NCI-H226 (cell line): ENCODE measurements at regions not wholly inside any gene's neighbourhood (a gene's known extent, or its start where the extent isn't known, plus 50 kb on each side); places are given as distances from the start of the nearest gene placed in this dataset.
"Not testable (repeated sequence)": the region's sequence is repeated elsewhere in the genome, so short reads cannot be mapped to it uniquely, and the experiment has no call there.

Experiments
- DNase-seq: peaks from one replicate; pipeline ENCODE4 v3.0.0-alpha.2; 2015

DNA sequence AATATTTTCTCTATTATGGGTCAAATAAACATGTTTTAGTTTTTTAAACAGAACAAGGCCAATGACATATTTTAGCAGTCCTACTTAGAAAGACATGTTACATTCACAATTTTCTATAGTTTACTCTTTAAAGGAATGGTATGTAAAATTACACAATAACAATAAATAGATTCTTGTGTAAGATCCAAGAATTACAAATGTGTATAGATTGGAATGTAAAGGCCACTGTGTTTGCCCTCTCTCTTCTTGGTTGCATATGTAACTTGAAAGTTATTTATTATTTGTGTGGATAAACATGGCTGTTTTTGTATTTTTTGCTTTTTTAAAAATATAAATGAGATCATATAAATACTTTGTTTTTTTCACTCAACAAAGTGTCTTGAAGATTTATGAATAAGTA lies 979.3 kb upstream of the CELF2 start:
- no peak for DNase-seq

DNA sequence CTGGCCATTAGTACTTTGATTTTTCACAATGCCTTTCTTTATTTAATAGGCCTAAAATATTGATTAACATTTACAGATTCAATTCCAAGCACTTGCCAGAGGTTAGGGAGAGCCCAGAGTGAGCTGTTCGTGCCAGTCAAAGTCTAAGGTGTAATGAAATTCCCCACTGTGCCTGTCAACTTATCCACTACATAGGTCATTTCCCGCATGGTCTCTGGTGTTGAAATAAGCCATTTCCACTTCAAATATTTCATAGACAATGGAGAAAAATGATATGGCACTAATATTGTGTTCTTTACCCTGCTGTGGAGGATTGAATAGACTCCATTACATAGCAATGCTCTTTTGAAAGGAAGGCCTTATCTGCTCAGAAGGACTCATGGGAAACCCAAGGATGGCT lies 978.1 kb upstream of the CELF2 start:
- no peak for DNase-seq

DNA sequence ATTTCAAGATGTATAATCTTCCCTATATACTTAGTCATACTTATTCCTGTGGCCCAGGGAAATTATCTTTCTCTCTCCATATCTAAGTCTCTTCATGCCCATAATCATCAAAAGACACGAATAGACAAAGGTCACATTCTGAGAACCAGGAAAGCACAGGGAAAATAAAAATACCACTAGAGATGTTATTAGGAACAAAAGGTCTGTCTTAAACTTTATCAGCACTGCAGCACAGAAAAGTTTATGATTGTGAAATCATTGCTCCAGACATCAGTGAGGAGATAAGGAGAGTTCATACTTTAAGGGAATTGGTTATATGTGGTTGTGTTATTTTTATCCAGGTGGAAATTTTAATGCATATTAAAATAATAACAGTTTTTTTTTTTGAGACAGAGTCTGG lies 974.6 kb upstream of the CELF2 start:
- DNase-seq, result peak; percentile 56

DNA sequence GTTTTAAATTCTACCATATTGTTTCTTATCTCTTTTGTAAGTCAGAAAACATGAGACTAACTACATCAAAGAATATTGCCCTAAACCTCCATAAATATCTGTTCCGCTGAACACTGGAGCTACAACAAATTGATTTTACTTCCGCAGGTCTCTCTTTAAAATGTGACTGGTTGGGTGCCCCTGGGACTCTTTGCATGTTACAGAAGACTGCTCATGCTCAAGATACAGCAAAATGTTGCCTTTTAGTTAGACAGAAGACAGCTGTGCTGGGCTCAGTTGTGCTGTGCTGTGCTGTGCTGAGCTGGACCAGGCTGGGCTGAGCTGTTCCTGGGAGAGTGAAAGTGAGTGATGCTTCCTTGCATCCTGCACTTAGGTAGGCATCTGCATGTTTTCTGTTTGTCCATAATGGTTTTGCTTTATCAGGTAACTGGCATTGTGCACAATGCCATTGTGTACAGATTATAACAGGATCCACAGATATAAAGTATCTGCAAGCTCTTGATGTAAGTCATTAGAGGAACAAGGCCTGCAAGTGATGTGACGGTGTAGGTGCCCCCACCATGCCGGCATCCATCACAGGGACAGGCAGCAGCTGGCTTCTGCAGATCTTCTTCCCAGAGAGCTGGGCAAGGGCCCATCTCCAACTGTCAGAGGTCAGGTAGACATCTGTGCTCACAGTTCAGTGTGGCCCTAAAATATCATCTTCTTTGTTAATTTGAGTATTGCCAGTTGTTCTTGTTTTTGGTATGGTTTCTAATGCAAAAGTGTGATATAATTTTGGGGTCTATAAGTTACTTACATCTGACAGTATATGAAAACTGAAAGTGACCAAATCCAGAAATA lies 972.5 kb upstream of the CELF2 start:
- DNase-seq, result no peak

DNA sequence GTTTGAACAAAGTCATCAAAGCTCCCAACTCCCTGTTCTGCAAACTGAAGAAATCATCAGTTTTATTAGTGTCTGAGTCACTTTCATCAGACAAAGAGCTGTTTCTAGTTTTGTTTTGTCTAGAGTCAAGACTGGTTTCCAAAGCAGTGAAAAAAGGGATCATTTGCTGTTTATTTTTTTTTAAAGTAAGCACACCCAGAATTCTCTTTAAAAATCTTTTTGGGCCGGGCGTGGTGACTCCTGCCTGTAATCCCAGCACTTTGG lies 972.0 kb upstream of the CELF2 start:
- DNase-seq, result no peak

DNA sequence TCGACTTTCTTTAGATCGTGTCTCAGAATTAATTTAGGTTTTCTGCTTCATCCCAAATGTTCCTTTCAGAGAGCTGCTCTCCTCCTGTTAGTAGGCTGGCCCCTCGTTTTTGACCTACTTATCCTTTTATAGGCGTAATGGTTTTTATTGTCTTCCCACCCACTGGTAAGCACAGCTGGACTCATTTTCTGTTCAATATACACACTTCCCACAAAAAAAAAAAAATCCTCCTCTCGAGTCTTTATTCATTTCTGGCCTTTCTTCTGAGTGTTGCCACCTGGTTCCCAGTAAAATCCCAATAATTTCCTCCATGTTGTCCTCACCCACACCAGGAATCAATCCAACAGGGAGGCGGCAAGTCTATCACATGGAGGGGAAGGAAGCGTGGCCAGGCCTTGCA lies 970.2 kb upstream of the CELF2 start:
- DNase-seq, result no peak

DNA sequence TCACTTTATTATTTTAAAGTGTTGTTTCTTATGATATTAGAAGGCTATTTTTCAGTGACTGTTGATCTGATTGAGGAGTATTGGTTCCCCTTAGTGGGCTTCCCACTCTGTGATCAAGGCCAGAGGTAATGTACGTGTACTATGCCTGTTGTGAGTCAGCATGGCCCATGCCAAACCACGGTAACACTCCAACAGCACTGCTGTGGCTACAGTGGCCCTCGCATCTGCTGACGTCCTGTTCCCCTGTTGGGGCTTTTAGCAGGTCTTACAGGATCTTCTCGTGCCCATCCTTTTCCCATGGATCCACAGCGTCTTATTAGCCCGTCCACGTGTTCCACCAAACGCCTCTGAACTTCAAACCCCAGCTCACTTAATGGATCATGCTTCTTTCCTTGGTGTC lies 964.6 kb upstream of the CELF2 start:
- no peak for DNase-seq

DNA sequence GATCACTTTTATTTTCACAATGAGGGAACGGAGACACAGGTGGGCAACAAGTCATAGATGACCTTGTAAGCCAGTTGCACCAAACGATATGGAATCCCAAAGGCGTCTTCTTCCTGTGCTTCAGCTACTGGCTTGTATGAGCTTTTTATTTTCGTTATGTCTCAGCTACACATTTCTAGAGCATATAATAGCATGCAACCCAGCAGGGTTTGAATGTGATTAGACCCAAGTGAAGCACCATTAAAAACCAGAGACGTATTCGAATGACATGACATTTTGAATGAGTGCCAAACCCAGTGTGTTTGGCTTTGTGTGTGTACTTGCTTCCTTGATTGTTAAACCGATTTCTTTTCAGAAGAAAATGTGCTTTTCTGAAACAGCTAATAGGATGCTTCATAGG lies 963.2 kb upstream of the CELF2 start:
- DNase-seq, result no peak

DNA sequence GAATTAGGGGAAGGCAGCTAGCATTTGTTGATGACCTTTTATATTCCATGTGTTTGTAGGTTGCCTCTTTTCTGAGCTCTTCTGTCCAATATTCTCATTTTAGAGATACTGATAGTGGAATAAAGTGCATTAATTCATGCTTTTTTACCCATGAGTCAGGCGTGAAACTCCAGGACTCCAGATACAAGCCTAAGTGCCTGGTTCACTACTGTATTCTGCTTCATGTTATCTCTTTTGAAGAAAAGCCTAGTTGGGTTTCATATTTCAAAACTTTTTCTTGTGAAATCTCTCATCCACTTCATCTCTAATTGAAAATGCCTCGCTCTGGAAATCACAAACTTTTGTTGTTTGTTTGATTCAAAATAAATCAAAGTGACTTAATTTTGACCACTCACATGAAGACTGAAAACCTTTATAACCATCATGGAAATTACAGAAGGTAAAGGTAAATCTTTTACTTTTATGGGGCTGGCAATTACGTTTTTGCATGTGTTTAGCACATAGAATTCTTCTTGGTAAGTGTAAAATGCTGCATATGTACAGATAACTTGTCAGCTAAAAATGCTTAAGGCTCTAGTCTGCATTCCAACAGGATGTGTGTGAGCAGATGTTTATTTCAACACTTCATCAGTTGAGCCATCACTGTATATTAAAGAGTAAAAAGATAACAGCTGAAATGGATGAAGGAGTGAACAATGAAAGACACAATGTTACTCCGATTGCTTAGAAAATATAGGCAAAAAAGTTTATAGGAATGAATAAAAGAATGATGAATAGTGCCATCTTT lies 961.8 kb upstream of the CELF2 start:
- DNase-seq, result peak; percentile 59

DNA sequence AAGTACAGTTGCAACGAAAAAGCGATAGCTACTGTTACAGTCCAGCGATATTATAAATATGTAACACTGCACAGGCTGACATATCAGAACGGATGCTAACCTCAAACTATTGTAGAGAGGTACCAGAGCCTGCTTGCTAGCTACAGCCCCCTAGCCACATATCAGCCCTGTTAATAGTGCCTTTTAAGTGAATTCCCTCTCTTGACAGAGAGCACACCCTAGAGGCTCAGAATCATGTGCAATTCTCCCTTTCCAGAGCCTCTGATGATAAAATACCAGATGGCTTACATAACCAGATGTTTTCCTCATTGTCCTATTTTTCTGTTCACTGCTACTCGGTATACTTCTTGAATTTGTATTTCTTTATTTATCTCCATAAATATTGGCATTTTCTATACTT lies 960.7 kb upstream of the CELF2 start:
- DNase-seq, result peak; percentile 31

- no peak for DNase-seq
These were observed 950.0 kb upstream of the CELF2 start for GRCh38 chr10:10067644-10068043.

- DNase-seq, result not testable (repeated sequence)
These were observed 942.8 kb upstream of the CELF2 start for GRCh38 chr10:10074847-10075246.

- DNase-seq, result no peak
These were observed 939.2 kb upstream of the CELF2 start for GRCh38 chr10:10078446-10078845.

- peak; percentile 65 for DNase-seq
These were observed 925.1 kb upstream of the CELF2 start for GRCh38 chr10:10092581-10092980.

GRCh38 chr10:10093021-10093420 lies 924.7 kb upstream of the CELF2 start:
- no peak for DNase-seq

GRCh38 chr10:10094691-10095090 lies 923.0 kb upstream of the CELF2 start:
- no peak for DNase-seq

DNA sequence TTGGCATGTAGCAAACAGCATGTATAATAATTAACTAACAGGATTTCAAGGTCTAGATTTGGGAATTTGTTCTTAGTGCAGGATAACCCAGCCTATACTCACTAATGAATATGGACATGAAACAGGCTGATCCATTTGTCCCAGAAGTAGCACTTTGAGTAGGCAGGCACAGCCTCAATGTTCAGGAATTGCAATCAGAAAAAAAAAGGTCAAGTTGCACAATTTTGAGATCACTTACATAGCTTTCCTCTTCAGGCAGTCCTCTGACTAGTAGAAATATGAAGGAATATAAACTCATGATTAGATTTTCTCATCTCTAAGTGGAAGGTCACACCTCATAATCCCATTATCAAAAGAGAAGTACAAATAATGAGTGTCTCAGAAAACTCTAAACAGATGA lies 921.4 kb upstream of the CELF2 start:
- no peak for DNase-seq

DNA sequence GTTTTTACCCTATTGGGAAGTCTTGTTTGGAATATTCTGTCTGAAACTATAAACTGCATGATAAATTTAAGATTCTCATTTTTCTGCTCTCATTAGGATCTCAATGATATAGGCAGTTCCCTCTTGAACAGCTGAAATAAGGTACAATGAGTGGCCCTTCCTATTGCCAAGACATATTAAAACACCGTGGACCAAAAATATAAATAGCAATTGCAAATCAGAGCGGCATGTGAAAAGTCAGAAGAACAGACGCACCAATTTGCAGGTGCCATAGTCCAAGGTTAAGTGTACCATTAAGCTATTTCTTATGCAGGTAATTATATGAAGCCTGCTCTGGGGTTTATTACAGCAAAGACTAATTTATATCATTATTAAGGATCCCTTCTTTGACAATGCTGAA lies 920.8 kb upstream of the CELF2 start:
- DNase-seq, result no peak

DNA sequence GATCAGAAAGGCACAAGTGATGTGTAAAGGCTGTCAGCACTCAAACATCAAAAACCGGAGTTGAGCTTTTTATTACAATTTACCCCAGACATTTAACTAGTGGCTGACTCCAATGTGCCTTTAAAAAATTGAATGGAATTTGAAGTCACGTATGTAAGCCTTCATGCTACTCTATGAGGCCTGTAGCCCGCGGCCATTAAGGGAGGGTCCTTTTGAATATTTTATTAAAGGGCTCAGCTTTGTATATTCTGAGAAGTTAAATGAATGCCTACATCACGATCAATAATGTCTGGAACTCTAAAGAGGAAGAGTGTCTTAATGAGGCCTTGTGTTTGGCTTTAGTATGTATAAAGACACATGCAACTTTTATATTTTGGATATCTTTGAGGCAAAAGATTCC lies 916.6 kb upstream of the CELF2 start:
- DNase-seq, result no peak

- DNase-seq, result no peak
These were observed 906.7 kb upstream of the CELF2 start for GRCh38 chr10:10110844-10111490.

- DNase-seq, result no peak
These were observed 899.5 kb upstream of the CELF2 start for GRCh38 chr10:10118131-10118530.

DNA sequence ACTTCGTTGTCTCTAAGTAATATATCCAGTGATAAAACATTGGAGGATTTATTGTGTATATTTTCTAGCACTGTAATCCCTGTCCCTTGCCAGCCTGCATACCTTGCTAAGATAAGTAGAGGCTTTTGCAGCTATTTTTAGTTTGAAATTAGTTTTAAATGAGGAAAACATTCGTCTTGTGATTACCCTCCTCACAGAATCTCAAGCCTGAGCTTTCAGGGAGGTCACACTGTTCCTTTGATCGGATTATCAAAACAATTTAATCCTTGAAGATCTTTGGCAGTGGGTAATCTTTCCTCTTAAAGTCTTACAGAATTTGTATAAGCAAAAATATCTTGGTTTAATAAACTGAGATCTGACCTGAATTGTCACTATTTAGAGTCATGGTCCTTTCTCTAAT lies 897.0 kb upstream of the CELF2 start:
- DNase-seq, result no peak

DNA sequence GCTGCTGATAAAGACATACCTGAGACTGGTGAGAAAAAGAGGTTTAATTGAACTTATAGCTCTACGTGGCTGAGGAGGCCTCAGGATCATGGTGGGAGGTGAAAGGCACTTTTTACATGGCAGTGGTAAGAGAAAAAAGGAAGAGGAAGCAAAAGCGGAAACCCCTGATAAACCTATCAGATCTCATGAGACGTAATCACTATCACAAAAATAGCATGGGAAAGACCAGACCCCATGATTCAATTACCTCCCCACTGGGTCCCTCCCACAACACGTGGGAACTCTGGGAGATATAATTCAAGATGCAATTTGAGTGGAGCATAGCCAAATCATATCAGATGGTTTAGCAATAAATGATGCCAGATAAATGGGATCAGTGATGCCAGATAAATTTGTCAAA lies 892.0 kb upstream of the CELF2 start:
- DNase-seq, result no peak

GRCh38 chr10:10126218-10126617 lies 891.5 kb upstream of the CELF2 start:
- DNase-seq, result no peak
